Liver (tissue), 8 donors: ENCODE measurements at regions not wholly inside any gene's neighbourhood (a gene's known extent, or its start where the extent isn't known, plus 50 kb on each side); places are given as distances from the start of the nearest gene placed in this dataset.

Source experiments
- DNase-seq: peaks from one replicate; pipeline ENCODE4 v3.0.0-alpha.2; 2017; ENCODE audit warnings: low spot score
- H3K27ac ChIP-seq, 2 donors: one replicate each; pipeline ENCODE4 v1.7.0; 2013; ENCODE audit warnings: inconsistent platforms in 2 of 2, low read length in 2 of 2, control low read depth in 1 of 2, low read depth in 1 of 2, mild to moderate bottlenecking in 1 of 2
- H3K27me3 ChIP-seq, 4 donors: one replicate each; pipeline versions ENCODE4 v1.6.1 to v1.7.0; 2013; ENCODE audit warnings: low read length in 3 of 4, inconsistent platforms in 1 of 4, mild to moderate bottlenecking in 1 of 4, moderate library complexity in 1 of 4; ENCODE audit not compliant: control insufficient read depth in 4 of 4, insufficient read depth in 4 of 4
- H3K36me3 ChIP-seq, 4 donors: one replicate each; pipeline versions ENCODE4 v1.6.1 to v1.7.0; 2013; ENCODE audit warnings: low read length in 3 of 4, mild to moderate bottlenecking in 3 of 4, low read depth in 1 of 4, moderate library complexity in 1 of 4; ENCODE audit not compliant: control insufficient read depth in 4 of 4, insufficient read depth in 3 of 4
- H3K4me1 ChIP-seq, 4 donors: one replicate each; pipeline versions ENCODE4 v1.6.1 to v1.7.0; 2013; ENCODE audit warnings: low read length in 3 of 4, mild to moderate bottlenecking in 3 of 4, moderate library complexity in 1 of 4; ENCODE audit not compliant: control insufficient read depth in 4 of 4, insufficient read depth in 4 of 4
- H3K4me3 ChIP-seq, 3 donors: one replicate each; pipeline versions ENCODE4 v1.6.1 to v1.7.0; 2013; ENCODE audit warnings: low read length in 3 of 3, control low read depth in 1 of 3, low read depth in 1 of 3, mild to moderate bottlenecking in 1 of 3
- H3K9ac ChIP-seq, 2 donors: one replicate each; pipeline ENCODE4 v1.7.0; 2013; ENCODE audit warnings: low read length in 2 of 2, mild to moderate bottlenecking in 2 of 2, moderate library complexity in 2 of 2, control low read depth in 1 of 2, low read depth in 1 of 2
- H3K9me3 ChIP-seq, 4 donors: one replicate each; pipeline versions ENCODE4 v1.6.1 to v1.7.0; 2013; ENCODE audit warnings: low read length in 3 of 4; ENCODE audit not compliant: control insufficient read depth in 4 of 4
- EGR1 ChIP-seq, 2 donors: IDR thresholded peaks; 2 replicates each; pipeline ENCODE4 v1.6.1; 2016 to 2018; ENCODE audit warnings: antibody characterized with exemption in 2 of 2, low read depth in 2 of 2
- FOXA1 ChIP-seq: IDR thresholded peaks from 2 replicates; pipeline ENCODE4 v1.6.1; 2016; ENCODE audit warnings: antibody characterized with exemption
- JUND ChIP-seq, 2 donors: IDR thresholded peaks; 2 replicates each; pipeline ENCODE4 v1.6.1; 2016; ENCODE audit warnings: antibody characterized with exemption in 2 of 2
- NR2F2 ChIP-seq: IDR thresholded peaks from 2 replicates; pipeline ENCODE4 v1.6.1; 2016; ENCODE audit warnings: antibody characterized with exemption
- RAD21 ChIP-seq, 2 donors: IDR thresholded peaks; 2 replicates each; pipeline ENCODE4 v1.6.1; 2016; ENCODE audit warnings: antibody characterized with exemption in 2 of 2, mild to moderate bottlenecking in 2 of 2
- REST ChIP-seq: IDR thresholded peaks from 2 replicates; pipeline ENCODE4 v1.6.1; 2016; ENCODE audit warnings: antibody characterized with exemption, mild to moderate bottlenecking
- RXRA ChIP-seq, 2 donors: IDR thresholded peaks; 2 replicates each; pipeline ENCODE4 v1.6.1; 2017 to 2018; ENCODE audit warnings: antibody characterized with exemption in 2 of 2, mild to moderate bottlenecking in 1 of 2
- TAF1 ChIP-seq: conservative IDR thresholded peaks from 2 replicates; pipeline ENCODE4 v1.6.1; 2016; ENCODE audit warnings: antibody characterized with exemption, mild to moderate bottlenecking
- YY1 ChIP-seq: IDR thresholded peaks from 2 replicates; pipeline ENCODE4 v1.6.1; 2016; ENCODE audit warnings: antibody characterized with exemption, mild to moderate bottlenecking
- WGBS: extraction: QIAGEN DNeasy Blood & Tissue Kit; methylation state at CpG from one replicate; pipeline ENCODE4 v1.1.7; 2013; 5-methylcytosine and 5-hydroxymethylcytosine counted together
- TF ChIP-seq, protein P1 (sequence below): fragments of 150-350 bp; IDR thresholded peaks from 2 replicates; pipeline ENCODE4 v1.5.1; 2017; ENCODE audit warnings: improper control_type of control experiment, low read depth, low read length; ENCODE audit not compliant: missing input control
- donor health status: healthy.
- donor health status: healthy.
- donor health status: healthy.
- donor health status: healthy.
- donor health status: healthy.

DNA sequence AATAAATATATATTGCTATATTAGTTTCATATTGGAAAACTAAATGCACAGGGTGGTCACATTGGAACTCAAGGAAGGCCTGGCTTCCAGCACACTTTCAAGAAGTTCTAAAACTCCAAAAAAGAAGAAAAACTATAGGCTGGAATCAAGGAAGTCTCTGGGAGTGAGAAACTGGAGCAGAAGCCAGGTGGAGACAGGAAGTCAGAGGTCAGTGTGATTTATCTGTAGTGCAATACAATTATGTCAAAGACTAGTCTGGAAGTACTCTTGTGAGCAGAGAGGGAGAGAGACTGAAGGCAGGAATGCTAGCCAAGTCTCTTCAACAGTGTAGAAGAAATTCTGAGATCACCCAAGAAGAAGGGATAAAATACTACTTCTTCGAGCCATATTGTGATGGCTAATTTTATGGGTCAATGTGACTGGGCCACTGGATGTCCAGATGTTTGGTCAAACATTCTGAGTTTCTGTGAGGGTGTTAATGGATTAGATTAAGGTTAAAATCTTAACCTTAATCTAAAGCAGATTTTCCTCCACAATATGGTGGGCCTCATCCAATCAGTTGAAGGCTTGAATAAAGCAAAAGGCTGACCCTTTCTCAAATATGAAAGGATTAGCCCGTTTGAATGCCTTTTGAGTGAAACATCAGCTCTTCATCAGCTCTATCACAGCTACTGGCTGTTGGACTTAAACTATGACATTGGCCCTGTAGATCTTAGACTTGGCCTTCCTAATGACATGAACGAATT, 208.0 kb downstream of the TDRD15 start:
- Histone ChIP-seq H3K9me3 (no peaks in the 10 kb centered on the region), H3K4me1 (peaks cover 0 to 10% (median 2%) of the 10 kb centered on the region in 4 donors), H3K9ac (no peak overlapping the region), H3K27ac (peak overlapping the region in 1 of 2 donors; percentile 82), H3K36me3 (no peaks in the 10 kb centered on the region), H3K4me3 (no peak overlapping the region), H3K27me3 (no peaks in the 10 kb centered on the region)
- 90% methylated on average over 3 of the region's 3 CpGs for WGBS
- no peak for DNase-seq
- TF ChIP-seq FOXA1 = no peak
- TF ChIP-seq YY1 = no peak

DNA sequence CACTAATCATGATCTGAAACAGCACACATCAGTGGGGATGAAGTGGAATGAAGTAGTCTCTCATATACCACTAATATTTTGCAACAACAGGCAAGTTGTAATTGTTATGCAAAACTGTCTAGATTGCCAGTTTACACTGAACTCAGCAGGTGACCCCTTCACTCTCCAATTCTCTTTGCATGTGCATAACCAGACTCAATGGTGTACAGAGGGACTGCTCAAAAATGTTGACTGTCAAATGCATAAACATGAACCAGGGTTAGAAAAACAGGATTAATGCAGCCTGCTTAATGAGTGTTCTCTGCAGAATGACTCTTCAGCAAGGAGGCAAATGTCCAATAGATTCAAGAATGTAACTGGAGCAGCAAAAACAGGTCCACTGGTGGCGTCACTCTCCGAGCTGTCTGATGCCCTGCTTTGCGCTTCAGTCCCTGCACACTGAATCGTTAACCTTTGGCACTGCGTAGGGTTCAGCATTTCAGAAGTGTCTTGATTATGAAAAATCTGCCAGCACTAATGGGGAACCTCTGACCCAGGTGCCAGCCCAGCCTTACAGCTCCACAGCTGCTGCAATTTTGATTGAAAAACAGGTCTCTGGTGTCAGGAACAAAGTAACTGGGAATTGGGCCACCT, 209.3 kb downstream of the TDRD15 start:
- 79% methylated on average over 5 of the region's 5 CpGs for WGBS
- TF ChIP-seq RXRA (IDR thresholded peaks at IDR 0.05) (no peak), NR2F2 (no peak), EGR1 (IDR thresholded peaks at IDR 0.05; ENCODE audit: low read depth in 2 of 2) (no peak)
- TF ChIP-seq, protein P1, sequence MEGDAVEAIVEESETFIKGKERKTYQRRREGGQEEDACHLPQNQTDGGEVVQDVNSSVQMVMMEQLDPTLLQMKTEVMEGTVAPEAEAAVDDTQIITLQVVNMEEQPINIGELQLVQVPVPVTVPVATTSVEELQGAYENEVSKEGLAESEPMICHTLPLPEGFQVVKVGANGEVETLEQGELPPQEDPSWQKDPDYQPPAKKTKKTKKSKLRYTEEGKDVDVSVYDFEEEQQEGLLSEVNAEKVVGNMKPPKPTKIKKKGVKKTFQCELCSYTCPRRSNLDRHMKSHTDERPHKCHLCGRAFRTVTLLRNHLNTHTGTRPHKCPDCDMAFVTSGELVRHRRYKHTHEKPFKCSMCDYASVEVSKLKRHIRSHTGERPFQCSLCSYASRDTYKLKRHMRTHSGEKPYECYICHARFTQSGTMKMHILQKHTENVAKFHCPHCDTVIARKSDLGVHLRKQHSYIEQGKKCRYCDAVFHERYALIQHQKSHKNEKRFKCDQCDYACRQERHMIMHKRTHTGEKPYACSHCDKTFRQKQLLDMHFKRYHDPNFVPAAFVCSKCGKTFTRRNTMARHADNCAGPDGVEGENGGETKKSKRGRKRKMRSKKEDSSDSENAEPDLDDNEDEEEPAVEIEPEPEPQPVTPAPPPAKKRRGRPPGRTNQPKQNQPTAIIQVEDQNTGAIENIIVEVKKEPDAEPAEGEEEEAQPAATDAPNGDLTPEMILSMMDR = no peak
- Histone ChIP-seq H3K9ac (no peak overlapping the region), H3K27ac (no peak overlapping the region), H3K9me3 (no peaks in the 10 kb centered on the region), H3K36me3 (no peaks in the 10 kb centered on the region), H3K27me3 (no peaks in the 10 kb centered on the region), H3K4me3 (no peak overlapping the region), H3K4me1 (peaks cover 0 to 10% (median 2%) of the 10 kb centered on the region in 4 donors)
- DNase-seq = no peak

GRCh38 chr2:21333684-21334083, 209.9 kb downstream of the TDRD15 start:
- no peak overlapping the region for H3K4me3 ChIP-seq
- H3K27me3 ChIP-seq = no peaks in the 10 kb centered on the region
- no peak overlapping the region for H3K27ac ChIP-seq
- TF ChIP-seq NR2F2 (no peak), TAF1 (no peak), JUND (IDR thresholded peaks at IDR 0.05) (no peak), YY1 (no peak), RAD21 (IDR thresholded peaks at IDR 0.05) (no peak), REST (no peak), EGR1 (IDR thresholded peaks at IDR 0.05; ENCODE audit: low read depth in 2 of 2) (no peak)
- TF ChIP-seq, protein P1 = no peak
- H3K9me3 ChIP-seq = no peaks in the 10 kb centered on the region
- WGBS = 76% methylated on average over 2 of the region's 2 CpGs
- H3K36me3 ChIP-seq = no peaks in the 10 kb centered on the region
- DNase-seq = no peak
- H3K4me1 ChIP-seq = peaks cover 0 to 10% (median 2%) of the 10 kb centered on the region in 4 donors
- no peak overlapping the region for H3K9ac ChIP-seq
